Gastroesophageal sphincter (tissue), 3 donors: ENCODE measurements at regions not wholly inside any gene's neighbourhood (a gene's known extent, or its start where the extent isn't known, plus 50 kb on each side); places are given as distances from the start of the nearest gene placed in this dataset.

Experiments used
- CTCF ChIP-seq, 4 experiments: fragments of 200-600 bp in 2 of 4; fragments of 450-650 bp in 2 of 4; sonication (generic) in 1 of 4; IDR thresholded peaks; one replicate each; pipeline ENCODE4 v1.5.1; 2017 to 2019; ENCODE audit warnings: antibody characterized with exemption in 4 of 4, mild to moderate bottlenecking in 2 of 4, moderate library complexity in 2 of 4
- POLR2A ChIP-seq, 2 donors: fragments of 450-650 bp; IDR thresholded peaks; one replicate each; pipeline ENCODE4 v1.6.1; 2017; ENCODE audit warnings: antibody characterized with exemption in 2 of 2, mild to moderate bottlenecking in 2 of 2, moderate library complexity in 1 of 2
- POLR2AphosphoS5 ChIP-seq: sonication (generic); formaldehyde crosslinking; IDR thresholded peaks from one replicate; pipeline ENCODE4 v1.6.1; 2017; ENCODE audit warnings: antibody characterized with exemption

GRCh38 chr10:128964100-128964403 is 503.0 kb upstream of the MGMT start:
- TF ChIP-seq CTCF (IDR thresholded peaks at IDR 0.05) (no peak), POLR2AphosphoS5 (no peak), POLR2A (IDR thresholded peaks at IDR 0.05) (no peak)
